UCSD-AML1 (cell line): ENCODE measurements at regions not wholly inside any gene's neighbourhood (a gene's known extent, or its start where the extent isn't known, plus 50 kb on each side); places are given as distances from the start of the nearest gene placed in this dataset.
"Not testable (repeated sequence)": the region's sequence is repeated elsewhere in the genome, so short reads cannot be mapped to it uniquely, and the experiment has no call there.

Experiments
- DNase-seq: peaks from one replicate; lab custom pipeline; 2025; ENCODE audit not compliant: unreplicated experiment; lab: John Stamatoyannopoulos, UW

GRCh38 chr13:56763333-56763732 is 377.4 kb upstream of the PRR20A start:
- not testable (repeated sequence) for DNase-seq

DNA sequence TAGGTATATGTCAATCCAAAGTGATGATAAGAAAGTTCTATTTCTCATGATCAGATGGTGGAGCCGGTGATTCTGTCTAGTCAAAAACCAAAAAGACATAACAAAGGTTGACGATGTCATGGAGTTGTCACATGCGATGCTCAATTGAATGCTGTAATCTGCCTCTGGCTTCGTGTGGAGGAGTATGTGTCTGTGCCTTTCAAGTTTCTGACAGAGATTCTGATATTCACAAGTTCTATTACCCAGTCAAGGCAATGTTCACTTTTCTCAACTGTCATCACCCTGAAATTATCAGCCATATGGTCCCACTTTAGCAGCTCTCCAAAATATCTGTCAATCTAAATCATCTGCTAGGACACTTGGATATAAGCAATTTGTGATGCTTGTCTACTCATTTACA is 367.6 kb upstream of the PRR20A start:
- DNase-seq = no peak

DNA sequence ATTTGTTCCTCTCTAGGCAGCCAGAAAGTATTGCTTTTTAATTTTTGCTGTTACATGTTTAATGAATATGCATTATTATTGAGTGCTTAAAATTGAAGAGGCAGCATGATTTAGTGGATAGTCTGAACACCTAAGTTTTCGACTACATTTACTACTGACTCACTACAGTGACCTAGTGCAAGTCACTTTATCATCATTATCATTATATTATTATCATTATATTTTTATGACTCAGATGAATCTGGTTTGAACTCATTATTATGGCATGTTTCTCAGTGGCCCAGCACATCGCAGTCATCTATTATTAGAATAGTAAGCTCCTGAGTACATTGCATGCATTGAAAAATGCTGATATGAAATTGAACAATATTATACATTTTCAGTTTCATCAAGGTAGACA is 351.2 kb upstream of the PRR20A start:
- DNase-seq = no peak

DNA sequence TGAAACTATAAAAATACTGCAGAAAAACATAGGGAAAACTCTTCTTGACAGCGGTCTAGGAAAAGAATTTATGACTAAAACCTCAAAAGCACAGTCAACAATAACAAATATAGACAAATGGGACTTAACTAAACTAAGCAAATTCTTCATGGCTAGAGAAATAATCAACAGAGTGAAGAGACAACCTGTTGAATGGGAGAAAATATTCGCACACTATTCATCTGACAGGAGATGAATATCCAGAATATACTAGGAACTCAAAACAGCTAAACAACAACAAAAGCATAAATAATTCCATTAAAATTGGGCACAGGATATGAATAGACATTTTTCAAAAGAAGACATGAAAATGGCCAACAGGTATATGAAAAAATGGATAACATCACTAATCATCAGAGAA is 303.6 kb upstream of the PRR20A start:
- DNase-seq = no peak

GRCh38 chr13:56850852-56851251 is 289.9 kb upstream of the PRR20A start:
- DNase-seq = no peak

DNA sequence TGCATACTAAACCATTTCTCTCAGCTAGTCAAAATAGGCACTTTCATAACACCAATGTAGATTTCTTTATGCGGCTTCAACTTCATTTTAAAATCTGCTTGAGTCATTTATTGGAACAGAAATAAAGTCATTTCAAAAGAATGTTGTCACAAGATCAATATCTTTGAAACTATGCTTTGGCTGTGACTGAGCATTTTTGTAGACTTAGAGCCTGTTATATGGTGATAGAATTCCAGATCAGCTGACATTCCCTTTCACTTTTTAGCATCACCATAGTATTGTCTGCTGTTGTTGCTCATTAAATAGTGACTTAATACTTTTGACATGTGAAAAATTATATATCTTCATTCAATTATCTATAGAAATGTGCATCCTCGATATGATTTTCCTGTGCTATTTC is 279.2 kb upstream of the PRR20A start:
- DNase-seq = no peak

- DNase-seq = no peak
Measured at GRCh38 chr13:56864451-56864850, 276.3 kb upstream of the PRR20A start.

DNA sequence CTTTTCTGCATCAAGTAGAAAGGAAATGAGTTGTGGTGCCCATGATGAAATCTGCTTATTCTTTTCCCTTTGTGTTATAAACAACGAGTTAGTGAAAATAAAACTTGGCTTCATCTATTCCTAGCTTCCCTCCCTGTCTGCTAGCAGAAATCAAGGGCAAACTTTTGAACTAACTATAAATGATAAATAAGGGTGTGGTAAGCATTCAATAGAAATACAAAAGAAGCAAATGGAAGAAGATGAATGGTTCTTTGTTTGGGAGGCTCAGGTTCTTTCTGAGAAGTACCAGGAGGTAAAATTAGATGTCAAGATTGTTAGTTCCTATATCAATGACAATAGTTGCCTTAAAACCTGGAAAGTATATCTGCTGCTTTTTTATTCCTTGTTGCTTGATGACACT is 275.3 kb upstream of the PRR20A start:
- no peak for DNase-seq

GRCh38 chr13:56869671-56870070 is 271.0 kb upstream of the PRR20A start:
- DNase-seq = no peak

DNA sequence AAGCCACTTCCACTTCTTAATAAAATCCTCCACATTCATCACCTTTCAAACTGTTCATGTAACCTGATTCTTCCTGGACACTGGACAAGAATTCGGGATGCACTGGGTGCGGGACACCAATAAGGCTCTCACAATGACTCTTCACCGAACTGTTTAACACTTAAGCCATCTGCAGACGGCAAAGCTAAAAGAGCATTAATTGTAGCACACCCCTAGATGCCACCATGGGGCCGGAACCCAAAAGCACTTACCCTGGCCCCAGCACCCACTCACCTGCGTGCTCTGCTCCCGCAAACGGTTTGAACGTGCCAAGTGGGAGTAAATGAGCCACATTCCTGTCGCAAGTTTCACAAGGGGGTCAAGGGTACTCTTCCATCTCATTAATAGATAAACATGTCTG is 254.3 kb upstream of the PRR20A start:
- no peak for DNase-seq

GRCh38 chr13:56888455-56888854 is 252.3 kb upstream of the PRR20A start:
- DNase-seq = no peak

DNA sequence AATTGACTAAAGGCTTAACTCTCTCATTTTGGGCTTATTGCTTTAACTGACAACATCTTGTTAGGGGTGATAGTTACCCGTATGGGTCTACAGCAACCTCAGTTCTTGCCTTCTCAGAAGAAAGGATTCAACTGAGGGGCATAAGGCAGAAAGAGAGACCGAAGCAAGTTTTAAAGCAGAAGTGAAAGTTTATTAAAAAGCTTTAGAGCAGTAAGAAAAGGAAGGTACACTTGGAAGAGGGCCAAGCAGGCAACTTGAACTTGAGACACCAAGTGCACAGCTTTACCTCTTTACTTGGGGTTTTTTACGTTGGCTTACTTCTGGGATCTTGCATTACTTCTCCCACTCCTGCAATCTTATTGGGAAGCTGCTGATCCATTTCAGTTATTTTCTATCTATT is 246.9 kb upstream of the PRR20A start:
- DNase-seq = no peak

DNA sequence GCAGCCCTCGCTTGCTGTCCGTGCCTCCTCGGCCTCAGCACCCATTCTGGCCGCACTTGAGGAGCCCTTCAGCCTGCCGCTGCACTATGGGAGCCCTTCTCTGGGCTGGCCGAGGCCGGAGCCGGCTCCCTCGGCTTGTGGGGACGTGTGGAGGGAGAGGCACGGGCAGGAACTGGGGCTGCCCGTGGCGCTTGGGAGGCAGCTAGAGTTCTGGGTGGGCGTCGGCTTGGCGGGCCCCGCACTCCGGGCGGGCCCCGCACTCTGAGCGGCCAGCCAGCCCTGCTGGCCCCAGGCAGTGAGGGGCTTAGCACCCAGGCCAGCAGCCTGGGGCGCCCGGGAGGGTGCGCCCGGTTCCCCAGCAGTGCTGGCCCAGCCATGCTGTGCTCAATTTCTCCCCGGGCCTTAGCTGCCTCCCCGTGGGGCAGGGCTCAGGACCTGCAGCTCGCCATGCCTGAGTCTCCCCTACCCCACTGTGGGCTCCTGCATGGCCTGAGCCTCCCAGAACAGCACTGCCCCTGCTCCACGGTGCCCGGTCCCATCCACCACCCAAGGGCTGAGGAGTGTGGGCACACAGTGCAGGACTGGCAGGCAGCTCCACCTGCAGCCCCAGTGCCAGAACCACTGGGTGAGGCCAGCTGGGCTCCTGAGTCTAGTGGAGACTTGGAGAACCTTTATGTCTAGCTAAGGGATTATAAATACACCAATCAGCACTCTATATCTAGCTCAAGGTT is 240.0 kb upstream of the PRR20A start:
- no peak for DNase-seq

GRCh38 chr13:56902276-56902675 is 238.4 kb upstream of the PRR20A start:
- DNase-seq = no peak

DNA sequence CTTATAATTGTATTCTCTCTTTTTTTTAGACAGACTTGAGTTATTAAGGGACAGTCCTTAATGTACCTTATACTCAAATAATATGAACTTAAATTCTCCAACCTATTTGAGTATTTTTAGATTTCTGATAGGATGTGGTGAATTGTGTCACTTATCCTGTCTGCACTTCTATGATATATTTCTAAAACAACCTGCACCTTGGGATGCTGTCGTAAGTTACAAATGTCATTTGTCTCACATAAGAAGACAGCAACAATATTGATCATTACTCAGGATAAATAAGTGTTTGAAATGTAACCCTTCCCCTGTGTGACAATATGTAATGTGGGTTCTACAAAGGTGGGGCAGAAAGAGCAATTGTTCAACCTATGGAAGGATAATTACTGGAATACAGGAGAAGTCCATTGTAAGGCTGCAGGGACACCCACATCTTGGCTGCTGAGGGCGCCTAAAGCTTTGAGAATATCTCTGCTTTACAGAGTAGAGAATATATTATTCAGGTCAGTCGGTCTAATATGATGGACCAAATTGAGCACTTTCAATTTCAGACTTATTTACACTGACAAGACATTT is 236.9 kb upstream of the PRR20A start:
- DNase-seq = no peak

GRCh38 chr13:56906909-56907308 is 233.8 kb upstream of the PRR20A start:
- no peak for DNase-seq

DNA sequence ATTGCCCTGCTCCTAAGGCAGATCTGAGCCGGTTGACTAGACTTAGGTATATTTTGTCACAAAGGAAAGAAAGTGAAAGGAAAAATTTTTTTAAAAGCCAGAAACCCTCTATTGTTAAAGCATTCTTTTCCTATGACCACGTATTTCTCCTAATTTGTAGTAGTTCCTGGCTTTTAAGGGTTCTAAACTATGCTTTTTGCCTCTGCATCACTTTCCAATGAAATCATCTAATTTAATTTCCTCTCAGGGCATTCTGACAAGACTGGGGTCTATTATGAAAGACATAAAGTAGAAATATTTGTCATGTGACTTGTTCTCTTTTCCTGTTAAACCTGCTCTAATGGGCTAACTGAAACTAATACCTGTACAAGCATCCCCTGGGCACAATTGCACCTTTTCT is 233.0 kb upstream of the PRR20A start:
- no peak for DNase-seq

- DNase-seq = no peak
Measured at GRCh38 chr13:56909896-56910600, 230.7 kb upstream of the PRR20A start.

GRCh38 chr13:56917966-56918365 is 222.8 kb upstream of the PRR20A start:
- no peak for DNase-seq

- no peak for DNase-seq
Measured at GRCh38 chr13:56923626-56924140, 217.0 kb upstream of the PRR20A start.

DNA sequence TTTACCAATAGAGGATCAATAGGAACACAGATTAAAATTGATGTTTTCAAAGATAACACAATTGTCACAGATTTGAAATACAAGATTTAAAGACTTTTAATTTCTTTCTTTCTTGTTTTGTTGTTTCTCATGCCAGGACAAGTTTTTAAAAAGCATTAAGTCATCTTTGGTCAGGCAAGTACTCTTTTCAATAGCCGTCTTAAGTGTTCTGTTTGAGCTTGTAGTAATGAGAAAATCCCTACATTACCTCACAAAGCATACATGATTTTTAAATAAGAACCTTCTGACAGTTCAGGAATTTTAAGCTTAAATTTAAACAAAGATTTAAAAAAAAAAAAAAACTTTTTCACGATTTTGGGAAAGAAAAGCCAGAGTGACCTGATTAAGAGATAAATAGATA is 216.3 kb upstream of the PRR20A start:
- no peak for DNase-seq

DNA sequence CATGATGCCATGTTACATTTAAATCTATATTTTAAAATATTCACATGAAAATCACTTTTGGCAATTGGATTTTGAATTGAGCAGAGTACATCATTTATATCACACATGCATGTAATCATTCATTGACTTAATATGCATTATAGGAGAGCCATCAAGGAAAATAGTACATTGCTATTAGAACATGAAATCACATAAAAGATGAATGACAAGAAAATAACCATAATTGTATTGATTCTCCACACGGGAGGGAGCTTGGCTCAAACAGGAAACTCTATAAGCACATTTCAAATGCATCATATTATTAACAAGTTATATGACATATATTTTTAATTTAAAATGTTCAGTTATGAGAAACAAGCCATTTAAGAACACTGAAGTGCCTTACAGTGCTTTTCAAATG is 208.6 kb upstream of the PRR20A start:
- no peak for DNase-seq
